ENCODE measurements at regions not wholly inside any gene's neighbourhood (a gene's known extent, or its start where the extent isn't known, plus 50 kb on each side); places are given as distances from the start of the nearest gene placed in this dataset.
"Not testable (repeated sequence)": the region's sequence is repeated elsewhere in the genome, so short reads cannot be mapped to it uniquely, and the experiment has no call there.

- no peaks in the 10 kb centered on the region for H3K4me1 ChIP-seq
- 88% methylated on average over 12 of the region's 12 CpGs for WGBS, 2 donors
- no peaks in the 10 kb centered on the region for H3K36me3 ChIP-seq (ENCODE audit: low read depth, missing control alignments)
- no peaks in the 10 kb centered on the region for H3K9me3 ChIP-seq
- H3K27me3 ChIP-seq: no peaks in the 10 kb centered on the region
- H3K27ac ChIP-seq: no peak overlapping the region
- no peak for TF ChIP-seq POLR2A (IDR thresholded peaks at IDR 0.05)
- TF ChIP-seq, protein P1, sequence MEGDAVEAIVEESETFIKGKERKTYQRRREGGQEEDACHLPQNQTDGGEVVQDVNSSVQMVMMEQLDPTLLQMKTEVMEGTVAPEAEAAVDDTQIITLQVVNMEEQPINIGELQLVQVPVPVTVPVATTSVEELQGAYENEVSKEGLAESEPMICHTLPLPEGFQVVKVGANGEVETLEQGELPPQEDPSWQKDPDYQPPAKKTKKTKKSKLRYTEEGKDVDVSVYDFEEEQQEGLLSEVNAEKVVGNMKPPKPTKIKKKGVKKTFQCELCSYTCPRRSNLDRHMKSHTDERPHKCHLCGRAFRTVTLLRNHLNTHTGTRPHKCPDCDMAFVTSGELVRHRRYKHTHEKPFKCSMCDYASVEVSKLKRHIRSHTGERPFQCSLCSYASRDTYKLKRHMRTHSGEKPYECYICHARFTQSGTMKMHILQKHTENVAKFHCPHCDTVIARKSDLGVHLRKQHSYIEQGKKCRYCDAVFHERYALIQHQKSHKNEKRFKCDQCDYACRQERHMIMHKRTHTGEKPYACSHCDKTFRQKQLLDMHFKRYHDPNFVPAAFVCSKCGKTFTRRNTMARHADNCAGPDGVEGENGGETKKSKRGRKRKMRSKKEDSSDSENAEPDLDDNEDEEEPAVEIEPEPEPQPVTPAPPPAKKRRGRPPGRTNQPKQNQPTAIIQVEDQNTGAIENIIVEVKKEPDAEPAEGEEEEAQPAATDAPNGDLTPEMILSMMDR (IDR thresholded peaks at IDR 0.05): no peak
- H3K4me3 ChIP-seq: no peak overlapping the region
- DNase-seq: no peak
- intact Hi-C loops (cut with DNase I; ENCODE audit: low total_unique reads): no loop called here
These were observed 98.0 kb downstream of the LMO4 start for GRCh38 chr1:87426463-87427249.

- H3K27me3 ChIP-seq: no peaks in the 10 kb centered on the region
- TF ChIP-seq, protein P1 (IDR thresholded peaks at IDR 0.05): no peak
- no peak for TF ChIP-seq POLR2A (IDR thresholded peaks at IDR 0.05)
- intact Hi-C loops (cut with DNase I; ENCODE audit: low total_unique reads): no loop called here
- no peak overlapping the region for H3K4me3 ChIP-seq
- no peaks in the 10 kb centered on the region for H3K9me3 ChIP-seq
- H3K27ac ChIP-seq: no peak overlapping the region
- H3K36me3 ChIP-seq (ENCODE audit: low read depth, missing control alignments): no peaks in the 10 kb centered on the region
- DNase-seq: no peak
- peaks cover 5% of the 10 kb centered on the region for H3K4me1 ChIP-seq
- 87% methylated on average over 3 of the region's 3 CpGs for WGBS, 2 donors
These were observed 99.7 kb downstream of the LMO4 start for GRCh38 chr1:87428367-87428766.

DNA sequence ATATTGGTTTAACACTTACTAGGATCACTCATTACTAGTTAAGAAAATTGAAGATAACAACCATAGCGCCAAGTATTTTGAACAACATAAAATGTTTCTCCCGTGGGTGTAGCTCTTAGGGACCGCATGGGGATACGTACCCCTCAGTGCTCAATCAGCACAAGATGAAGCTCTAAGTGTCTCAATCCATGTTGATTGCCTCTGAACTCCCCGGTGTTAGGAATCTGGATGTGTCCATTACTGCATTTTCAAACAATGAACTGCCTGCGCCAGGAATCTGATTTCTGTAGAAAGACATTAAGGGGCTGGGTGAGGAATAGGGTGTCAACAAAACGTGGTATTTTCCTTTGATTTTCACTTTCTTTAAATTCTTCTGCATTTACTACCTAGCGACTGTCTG lies 100.2 kb downstream of the LMO4 start:
- DNase-seq: no peak
- 78 to 86% methylated on average over 8 of the region's 8 CpGs for WGBS, 2 donors
- Histone ChIP-seq H3K4me1 (peaks cover 5% of the 10 kb centered on the region), H3K27me3 (no peaks in the 10 kb centered on the region), H3K36me3 (ENCODE audit: low read depth, missing control alignments) (no peaks in the 10 kb centered on the region), H3K4me3 (no peak overlapping the region), H3K9me3 (no peaks in the 10 kb centered on the region), H3K27ac (no peak overlapping the region)
- intact Hi-C loops (cut with DNase I; ENCODE audit: low total_unique reads): no loop called here
- TF ChIP-seq, protein P1 (IDR thresholded peaks at IDR 0.05): no peak
- TF ChIP-seq POLR2A (IDR thresholded peaks at IDR 0.05): no peak

DNA sequence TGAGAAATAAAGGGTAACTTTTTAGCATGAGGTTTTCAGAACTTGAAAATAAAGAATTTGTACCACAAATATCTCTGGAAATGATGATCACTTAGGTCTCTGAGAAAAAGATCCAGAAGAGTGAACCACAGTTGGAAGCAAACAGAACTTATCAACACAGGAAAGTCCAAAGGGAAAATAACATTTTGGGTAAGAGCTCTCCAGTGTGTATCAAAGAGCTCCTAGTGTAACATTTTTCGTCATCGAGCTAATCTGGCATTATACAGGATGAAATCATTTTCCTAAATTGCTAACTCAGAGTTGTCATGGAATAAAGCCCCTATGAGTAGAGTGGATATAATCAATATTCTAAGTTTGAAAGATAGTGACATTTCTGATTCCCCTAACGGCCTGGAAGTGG lies 104.0 kb downstream of the LMO4 start:
- Histone ChIP-seq H3K27me3 (no peaks in the 10 kb centered on the region), H3K4me3 (no peak overlapping the region), H3K36me3 (ENCODE audit: low read depth, missing control alignments) (no peaks in the 10 kb centered on the region), H3K27ac (peak overlapping the region in 1 of 2 donors; percentile 52), H3K9me3 (no peaks in the 10 kb centered on the region), H3K4me1 (peaks cover 22% of the 10 kb centered on the region)
- WGBS, 2 donors: 38 to 56% methylated on average over 3 of the region's 3 CpGs
- no peak for DNase-seq
- no peak for TF ChIP-seq POLR2A (IDR thresholded peaks at IDR 0.05)
- TF ChIP-seq, protein P1 (IDR thresholded peaks at IDR 0.05): no peak
- intact Hi-C loops (cut with DNase I; ENCODE audit: low total_unique reads): no loop called here

DNA sequence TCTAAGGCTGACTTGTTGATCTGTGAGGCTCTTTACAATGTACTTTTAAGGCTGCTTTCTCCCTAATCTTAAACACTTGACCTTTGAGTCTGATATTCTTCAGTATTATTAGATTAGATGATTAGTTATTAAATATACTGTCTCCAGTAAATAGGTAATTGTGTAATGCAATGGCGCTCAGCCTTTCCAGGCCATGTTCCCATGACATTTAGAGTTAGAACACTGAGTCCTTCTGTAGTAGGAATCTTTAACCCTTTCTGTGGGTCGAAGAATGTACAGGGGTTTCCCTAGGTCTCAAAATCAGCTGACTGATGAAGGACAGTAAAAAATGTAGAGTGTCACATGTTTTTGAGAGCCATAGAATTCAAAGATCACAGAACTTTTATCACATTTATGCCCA lies 104.4 kb downstream of the LMO4 start:
- Histone ChIP-seq H3K4me1 (peaks cover 22% of the 10 kb centered on the region), H3K27ac (peak overlapping the region in 1 of 2 donors; percentile 52)
- H3K9me3 ChIP-seq; intact Hi-C loops (cut with DNase I; ENCODE audit: low total_unique reads); H3K36me3 ChIP-seq (ENCODE audit: low read depth, missing control alignments); H3K27me3 ChIP-seq; H3K4me3 ChIP-seq: not testable (repeated sequence)
- DNase-seq: peak; percentile 24
- WGBS, 2 donors: 37 to 56% methylated on average over 2 of the region's 2 CpGs

All from testis (tissue), 2 donors.